Renal cortical epithelial cell (primary cell): ENCODE measurements at regions not wholly inside any gene's neighbourhood (a gene's known extent, or its start where the extent isn't known, plus 50 kb on each side); places are given as distances from the start of the nearest gene placed in this dataset.
"Not testable (repeated sequence)": the region's sequence is repeated elsewhere in the genome, so short reads cannot be mapped to it uniquely, and the experiment has no call there.

ENCODE experiments used
- DNase-seq: peaks from one replicate; pipeline ENCODE4 v3.0.0-alpha.2; 2011; ENCODE audit warnings: low read depth

DNA sequence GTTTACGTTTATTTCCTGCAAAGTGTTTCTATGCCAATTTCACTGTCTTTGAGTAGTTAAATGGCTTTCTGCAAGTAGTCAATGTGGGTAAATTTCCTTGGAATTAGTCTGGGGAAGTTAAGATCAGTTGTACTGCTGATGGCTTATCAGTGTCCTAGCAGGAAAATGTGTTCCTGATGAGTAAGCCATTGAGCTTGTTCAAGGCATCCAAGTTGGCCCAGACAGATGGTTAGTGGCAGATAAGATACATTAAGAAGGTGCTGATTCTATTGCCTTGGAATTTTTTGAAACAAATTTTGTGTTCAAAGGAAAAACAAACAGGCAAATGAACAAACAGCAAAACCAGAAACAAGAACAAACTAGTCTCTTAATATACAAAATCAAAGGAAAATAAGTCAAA is 258.4 kb downstream of the MAP2K6 start:
- peak; percentile 23 for DNase-seq

DNA sequence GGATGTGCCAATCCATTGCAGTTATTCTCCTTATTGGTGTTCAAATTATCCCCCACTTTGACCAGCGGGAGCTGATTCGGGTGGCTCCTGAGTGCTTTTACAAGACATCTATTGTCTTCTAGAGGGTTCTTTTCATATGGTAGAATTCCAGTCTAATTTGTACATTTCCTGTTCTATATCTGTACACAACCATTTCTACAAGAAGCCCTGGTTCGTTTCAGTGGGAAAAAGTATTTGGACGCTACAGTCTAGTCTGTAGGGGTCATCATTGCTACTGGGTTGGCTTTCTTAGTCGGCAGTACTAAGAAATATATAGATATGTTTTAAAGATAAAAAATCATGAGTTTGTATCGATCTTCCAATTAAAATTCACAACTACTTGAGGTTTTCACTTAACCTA is 262.6 kb downstream of the MAP2K6 start:
- DNase-seq, result no peak

DNA sequence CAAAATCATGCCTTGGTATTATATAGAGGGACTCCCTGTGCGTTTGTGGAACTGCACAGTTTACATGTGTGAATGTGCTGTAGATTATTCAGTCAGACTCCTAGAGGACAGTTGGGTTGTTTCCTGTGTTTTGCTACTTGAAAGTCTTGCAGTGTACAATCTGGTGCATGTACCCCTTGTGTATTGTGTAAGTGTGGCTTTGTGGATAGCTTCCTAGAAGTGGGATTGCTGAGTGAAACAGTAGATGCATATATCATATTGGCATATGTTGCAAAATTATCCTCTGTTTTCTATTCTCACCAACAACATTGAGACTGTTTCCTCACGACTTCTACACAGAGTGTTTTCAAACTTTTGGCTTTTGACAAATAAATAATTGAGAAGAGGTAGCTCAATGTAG is 263.7 kb downstream of the MAP2K6 start:
- no peak for DNase-seq

DNA sequence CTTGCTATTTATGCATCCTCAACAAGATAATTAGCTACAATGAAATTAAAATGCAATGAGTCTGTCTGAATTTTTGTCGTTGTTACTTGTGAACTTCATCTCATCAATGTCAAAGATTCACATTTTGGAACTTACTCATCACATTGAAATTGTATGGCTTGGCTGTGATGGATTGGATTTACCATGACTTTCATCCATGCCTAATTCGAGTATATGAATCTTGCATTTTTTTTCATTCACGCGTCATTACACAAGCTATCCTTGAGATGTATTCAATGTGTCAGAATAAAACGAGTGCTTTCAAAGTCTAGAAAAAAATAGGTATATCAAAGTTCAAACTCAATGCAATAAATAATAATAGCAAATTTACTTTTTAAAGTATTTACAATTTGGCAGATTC is 265.3 kb downstream of the MAP2K6 start:
- no peak for DNase-seq

DNA sequence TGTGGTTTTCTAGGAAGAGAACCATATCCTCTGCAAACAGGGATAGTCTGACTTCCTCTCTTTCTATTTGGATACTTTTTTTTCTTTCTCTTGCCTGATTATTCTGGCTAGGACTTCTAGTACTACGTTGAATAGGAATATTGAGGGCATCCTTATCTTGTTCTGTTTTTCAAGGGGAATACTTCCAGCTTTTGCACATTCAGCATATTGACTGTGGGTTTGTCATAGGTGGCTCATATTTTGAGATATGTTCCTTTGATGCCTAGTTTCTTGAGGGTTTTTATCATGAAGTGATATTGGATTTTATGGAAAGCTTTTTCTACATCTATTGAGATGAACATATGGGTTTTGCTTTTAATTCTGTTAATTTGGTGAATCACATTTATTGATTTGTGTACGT is 269.8 kb downstream of the MAP2K6 start:
- no peak for DNase-seq

DNA sequence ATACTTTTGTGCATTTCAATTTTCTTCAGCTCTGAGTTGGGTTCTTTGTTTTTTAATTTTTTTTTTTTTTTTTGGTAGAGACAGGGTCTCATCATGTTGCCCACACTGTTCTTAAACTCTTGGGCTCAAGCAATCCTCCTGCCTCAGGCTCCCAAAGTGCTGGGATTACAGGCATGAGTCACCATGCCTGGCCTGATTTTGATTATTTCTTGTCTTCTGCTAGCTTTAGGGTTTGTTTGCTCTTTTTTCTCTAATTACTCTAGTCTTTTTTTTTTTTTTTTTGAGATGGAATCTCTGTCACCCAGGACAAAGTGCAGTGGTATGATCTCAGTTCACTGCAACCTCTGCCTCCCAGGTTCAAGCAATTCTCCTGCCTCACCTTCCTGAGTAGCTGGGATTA is 270.7 kb downstream of the MAP2K6 start:
- not testable (repeated sequence) for DNase-seq

DNA sequence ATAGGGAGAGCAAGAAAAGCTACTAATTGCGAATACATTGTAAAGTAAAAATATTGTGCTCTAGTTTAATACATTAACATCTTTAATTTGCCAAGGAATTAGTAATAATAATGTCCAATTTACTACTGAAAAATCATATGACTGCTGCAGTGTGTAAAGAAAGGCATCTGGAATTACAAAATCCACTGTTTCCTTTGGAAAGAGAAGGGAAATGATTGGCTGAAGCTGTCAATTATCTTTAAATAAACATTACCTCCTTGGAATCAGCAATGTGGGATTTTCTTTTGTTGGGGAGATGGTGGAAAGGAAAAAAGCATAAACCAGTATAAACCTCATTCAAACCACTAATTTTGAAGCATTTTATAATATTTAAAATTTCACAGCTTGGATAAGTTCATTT is 276.0 kb downstream of the MAP2K6 start:
- DNase-seq, result no peak

DNA sequence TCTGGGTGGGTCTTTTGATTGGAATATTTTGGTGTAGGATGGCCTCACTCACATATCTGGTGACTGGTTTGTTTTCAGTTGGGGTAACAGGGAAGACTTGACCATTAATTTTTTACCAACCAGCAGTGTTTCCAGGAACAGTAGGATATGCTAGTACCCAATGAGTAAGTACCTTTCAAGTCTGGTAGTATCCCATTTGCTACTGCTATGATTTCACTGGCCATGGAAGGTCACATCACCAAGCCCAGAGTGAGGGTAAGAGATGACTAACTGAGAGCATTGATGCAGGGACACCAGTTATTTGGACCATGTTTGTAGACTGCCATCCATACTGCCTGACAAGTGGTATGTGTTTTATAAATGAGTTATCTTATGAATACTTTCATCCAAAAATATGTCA is 277.7 kb downstream of the MAP2K6 start:
- DNase-seq, result peak; percentile 32

DNA sequence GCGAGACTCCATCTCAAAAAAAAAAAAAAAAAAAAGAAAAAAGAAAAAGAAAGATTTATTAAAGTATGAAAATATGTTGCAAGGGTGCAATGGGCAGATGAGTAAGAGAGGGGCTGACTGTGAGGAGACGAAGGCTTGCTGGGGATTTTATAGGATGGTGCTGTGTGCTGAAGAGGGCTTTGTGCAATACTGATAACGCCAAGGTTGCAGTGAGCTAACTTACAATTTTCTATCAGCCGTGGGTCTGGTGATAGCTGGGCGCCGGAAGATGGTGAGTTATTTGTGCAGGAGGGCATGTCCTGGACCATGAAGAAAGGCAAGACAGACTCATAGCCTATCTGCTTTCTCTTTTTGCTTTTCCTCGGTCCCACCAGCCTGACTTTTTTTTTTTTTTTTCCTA is 281.1 kb downstream of the MAP2K6 start:
- no peak for DNase-seq

DNA sequence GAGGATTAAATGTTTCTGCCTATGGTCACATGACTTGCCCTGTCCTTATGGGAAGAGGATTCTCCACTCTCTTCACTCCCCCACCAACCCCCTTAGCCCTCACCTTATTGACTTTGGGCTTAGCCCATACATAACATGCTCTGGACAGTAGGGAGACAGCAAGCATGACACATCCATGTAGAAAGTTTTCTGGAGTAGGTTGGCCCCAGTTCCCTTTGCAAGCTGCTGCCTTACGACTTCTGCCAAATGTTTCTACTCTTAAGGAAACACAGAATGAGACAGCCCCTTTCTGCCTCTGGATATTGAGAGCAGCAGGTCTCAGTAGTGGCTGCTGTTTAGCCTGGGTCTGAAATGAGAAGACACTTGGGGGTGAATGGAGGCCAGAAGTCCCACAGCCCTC is 282.2 kb downstream of the MAP2K6 start:
- DNase-seq, result no peak

DNA sequence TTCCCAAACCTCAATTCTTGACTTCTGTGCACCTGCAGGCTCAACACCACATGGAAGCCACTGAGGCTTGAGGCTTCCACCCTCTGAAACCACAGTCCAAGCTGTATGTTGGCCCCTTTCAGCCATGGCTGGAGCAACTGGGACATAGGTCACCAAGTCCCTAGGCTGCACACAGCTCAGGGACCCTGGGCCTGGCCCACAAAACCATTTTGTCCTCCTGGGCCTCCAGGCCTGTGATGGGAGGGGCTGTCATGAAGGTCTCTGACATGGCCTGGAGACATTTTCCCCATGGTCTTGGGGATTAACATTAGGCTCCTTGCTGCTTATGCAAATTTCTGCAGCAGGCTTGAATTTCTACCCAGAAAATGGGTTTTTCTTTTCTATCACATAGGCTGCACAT is 283.9 kb downstream of the MAP2K6 start:
- DNase-seq, result not testable (repeated sequence)

DNA sequence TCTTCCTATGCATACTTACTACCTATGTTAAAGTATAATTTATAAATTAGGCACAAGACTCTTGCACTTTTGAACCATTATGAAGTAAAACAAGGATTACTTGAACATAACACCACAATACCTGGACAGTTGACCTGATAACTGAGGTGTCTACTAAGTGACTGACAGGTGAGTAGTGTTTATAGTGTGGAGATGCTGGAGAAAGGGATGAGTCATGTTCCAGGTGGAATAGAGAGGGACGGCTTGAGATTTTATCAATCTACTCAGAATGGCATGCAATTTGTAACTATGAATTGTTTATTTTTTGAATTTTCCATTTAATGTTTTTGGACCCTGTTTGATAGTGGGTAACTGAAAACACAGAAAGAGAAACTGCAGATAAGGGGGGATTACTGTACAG is 287.6 kb downstream of the MAP2K6 start:
- no peak for DNase-seq

DNA sequence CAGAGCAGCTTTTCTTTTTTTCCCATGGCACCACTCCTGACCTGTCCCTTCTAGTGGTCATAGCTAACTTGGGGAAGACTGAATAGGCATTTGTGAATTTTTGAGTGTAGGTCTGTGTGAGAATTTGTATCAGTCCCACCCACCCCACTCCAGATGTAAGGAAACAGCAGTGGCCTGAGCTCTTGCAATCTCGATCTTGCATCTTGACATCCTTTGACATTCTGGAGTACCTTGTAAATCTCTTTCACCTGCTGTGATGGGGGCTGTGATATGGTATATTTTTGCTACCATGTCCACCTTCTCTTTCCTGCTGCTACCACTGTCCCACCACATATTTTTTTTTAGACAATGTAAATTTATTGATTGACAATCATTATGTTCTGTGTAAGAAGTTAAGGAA is 289.3 kb downstream of the MAP2K6 start:
- no peak for DNase-seq

DNA sequence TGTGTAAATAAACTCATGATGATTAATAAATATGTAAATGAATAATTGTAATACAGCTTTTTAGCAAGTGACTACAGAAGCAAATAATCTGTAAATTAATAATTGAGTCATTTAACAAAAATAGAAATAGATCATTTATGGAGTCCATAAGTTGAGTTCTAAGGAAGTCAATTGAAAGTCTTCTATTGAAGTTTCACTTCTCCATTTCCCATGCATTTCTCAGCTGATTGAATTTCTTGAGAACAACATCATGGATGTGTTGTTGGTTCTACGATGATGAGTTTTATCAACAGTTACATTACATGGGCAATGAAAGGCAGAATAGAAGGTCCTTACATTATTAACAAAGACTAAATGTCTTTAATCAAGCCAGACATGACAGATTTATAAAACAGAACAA is 290.4 kb downstream of the MAP2K6 start:
- DNase-seq, result no peak

DNA sequence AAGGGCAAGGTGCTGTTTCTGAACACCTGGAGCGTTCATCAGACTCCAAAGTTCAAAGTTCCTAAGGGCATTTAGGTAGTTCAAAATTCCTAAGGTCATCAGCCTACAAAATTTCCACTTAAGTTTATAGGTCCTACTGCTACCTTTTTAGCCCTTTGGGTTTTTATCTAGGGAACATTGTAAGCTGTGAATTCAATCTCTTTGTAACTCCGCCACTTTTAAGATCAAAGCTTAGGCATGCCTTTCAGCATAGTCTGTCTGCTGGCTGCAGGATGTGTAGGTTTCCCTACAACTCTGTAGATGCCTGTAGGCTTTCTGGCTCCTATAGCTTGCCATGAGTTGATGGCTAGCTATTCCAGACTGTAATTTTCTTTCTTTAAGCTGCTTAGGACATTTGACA is 291.6 kb downstream of the MAP2K6 start:
- no peak for DNase-seq

DNA sequence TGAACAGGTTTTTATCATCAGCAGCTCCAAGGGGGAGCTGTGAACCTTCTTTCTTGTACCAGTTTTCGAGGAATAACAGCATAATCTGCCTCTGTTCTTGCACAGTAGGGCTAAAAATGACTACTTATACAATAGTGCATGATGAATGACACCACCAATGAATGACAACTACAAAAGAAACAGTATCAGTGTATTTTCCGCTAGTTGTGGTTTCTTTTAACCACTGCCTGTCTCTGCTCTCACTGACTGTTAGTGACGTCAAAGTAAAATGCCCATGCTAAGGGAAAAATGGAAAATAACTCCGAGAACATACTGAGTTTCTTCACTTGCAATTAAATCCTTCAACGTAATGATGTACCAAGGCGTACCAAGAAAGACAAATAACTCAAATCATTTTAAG is 294.9 kb downstream of the MAP2K6 start:
- no peak for DNase-seq

DNA sequence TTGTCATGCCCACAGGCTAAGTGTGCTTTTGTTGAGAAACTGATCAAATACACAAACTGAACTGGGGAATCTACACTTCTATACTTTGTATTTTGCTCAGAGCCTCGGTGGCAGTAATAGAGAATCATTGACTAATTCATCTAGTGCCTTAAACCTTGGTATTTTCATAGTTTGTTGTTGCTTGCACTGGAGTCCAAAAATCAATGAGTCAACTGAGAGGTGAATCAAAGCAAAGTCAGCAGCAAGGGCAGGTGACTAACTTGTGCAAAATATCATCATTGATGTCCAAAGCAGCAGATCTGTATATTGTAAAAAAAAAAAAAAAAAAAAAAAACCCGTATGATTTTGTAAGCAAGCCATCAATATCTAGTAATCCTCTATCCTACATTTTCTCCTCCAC is 296.4 kb downstream of the MAP2K6 start:
- peak; percentile 84 for DNase-seq

DNA sequence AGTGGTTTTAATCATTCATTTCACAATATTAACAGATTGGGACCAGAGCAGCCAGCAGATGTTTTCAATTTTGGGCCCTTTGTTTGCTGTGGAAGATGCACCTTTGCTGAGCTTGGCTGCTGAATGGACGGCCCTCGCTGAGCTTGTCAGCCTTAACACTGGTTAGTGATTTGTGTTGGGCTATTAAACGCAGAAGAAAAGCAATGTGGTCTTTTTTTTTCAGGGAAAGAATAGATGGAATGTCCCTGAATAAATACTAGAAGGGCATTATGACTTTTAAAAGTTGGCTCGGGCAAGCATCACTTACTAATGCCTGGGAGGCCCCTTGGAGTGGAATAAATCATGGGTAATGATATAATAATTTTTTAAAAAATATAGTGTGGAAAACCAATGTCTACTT is 297.0 kb downstream of the MAP2K6 start:
- DNase-seq, result peak; percentile 44

DNA sequence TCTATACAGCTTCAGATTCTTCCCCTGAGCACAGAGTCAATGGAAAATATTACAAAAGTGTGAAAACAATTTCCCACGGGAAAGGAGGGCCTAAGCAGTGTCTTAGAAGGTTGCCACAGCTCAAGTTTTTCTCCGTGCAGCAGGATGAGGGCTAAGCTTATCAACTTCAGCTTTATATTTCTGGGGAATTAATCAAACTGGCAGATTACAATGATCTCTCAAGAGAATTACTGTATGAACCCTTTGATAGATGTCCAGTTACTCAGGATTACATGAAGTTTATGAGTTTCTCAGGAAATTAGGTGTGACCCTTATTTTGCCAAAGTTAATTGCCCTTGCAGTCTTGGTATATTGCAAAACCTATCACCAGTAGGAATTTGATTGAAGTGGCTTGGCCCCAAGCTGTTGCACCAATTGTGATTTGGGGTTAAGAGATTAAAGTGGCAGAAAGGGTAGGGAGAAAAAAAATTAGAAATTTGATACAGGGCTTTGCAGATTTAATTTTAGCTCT is 298.4 kb downstream of the MAP2K6 start:
- DNase-seq, result peak; percentile 83

DNA sequence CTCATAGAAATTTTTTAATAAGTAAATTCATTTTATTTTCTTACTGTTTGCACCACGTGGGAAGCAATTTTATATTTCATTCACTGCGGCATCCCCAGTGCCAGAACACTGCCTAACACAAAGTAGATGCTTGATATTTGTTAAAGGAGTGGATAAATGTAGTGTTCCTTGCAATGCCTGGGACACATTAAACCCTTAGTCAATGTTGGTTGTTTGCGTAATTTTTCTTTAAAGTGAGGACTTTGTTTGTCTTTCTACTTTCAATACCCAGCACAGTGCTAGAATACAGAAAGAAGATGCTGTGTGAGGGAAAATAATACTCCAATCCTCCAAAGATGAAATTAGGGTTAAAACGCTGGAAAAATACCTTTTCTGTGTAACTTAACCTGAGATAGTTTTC is 299.3 kb downstream of the MAP2K6 start:
- DNase-seq, result no peak

DNA sequence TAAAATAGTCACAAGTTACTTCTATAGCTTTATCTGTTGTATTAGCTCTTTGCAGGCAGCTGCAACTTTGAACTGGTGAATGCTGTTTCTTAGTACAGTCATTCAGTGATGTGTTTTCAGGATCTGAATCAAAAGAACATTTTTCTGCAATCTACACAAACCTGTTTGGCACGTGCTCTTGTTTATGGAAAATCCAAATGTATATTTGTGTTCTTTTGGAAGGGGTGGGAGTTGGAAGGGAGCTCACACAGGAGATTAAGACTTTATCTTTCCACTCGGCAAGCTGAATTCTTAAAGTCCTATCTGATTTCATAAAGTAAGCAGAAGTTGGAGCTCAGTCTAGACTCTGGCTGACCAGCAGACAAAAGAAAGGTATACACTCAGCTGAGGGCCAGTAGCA is 300.2 kb downstream of the MAP2K6 start:
- DNase-seq, result no peak

DNA sequence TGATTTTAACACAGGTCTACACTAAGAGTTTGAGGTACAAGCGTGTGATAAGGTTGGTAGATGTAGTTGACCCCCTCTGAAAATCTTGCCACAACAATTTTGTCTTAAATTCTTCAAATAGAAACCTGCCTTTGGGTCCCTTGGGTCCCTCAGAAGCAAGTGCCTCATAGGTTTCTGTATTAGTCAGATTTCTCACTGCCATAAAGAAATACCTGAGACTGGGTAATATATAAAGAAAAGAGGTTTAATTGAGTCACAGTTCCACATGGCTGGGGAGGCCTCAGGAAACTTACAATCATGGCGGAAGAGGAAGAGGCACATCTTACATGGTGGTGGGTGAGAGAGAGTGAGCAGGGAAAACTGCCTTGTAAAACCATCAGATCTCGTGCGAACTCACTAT is 301.2 kb downstream of the MAP2K6 start:
- DNase-seq, result no peak

DNA sequence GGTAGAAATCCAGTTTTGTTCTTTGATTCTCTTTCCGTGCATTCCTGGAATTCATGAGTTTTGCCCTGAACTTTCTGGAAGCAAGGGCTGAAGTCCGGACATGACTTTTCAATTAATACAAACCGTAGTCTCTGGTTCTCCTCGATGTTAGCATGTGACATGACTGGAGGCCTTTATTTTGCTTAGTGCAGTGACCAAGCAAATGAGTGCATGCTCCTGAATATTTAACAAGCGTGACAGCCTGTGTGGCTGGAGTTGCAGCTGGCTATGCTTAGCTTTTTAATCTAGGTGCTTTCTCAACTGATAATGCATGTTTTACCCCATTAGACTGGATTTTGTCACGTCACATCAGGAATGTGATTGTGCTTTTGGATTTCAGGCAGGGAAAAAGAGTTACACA is 302.1 kb downstream of the MAP2K6 start:
- peak; percentile 90 for DNase-seq

DNA sequence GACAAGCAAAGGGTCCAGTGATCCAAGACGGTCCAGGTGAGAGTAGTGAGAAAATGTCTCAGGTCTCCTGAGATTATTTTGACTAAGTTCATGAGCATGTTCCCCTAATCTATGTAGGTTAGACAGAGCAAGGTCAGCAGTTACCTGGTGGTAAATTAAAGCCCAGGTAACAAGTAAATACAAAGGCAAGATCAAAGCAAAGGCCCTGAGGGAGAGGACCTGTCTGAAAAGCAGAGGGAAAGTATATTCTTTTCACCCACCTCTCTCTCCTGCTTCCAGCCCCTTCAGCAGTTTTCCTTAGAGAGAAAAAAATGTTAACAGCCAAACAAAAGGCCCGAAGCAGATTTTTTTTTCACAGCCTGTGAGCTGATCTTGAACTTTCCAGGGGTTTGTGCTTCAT is 302.7 kb downstream of the MAP2K6 start:
- peak; percentile 26 for DNase-seq

DNA sequence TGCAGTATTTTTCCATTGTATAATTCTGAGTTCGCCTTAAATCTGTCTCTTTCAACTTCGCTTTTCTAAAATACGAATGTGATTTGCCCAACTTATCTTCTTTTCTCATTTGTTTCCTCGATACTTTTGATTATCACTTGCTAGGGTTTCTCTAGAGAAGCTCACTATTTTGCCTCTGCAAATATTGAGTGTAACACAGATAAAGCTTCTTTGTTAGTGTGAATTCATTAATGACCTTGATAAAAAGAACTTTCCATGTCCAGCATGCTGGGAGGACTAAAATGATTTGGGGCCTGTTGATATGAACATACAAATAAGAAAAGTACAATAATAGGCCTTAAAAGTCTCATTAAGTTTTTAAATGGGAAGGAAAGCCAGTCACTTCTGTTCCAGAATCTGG is 303.3 kb downstream of the MAP2K6 start:
- no peak for DNase-seq
